ENCODE measurements at regions not wholly inside any gene's neighbourhood (a gene's known extent, or its start where the extent isn't known, plus 50 kb on each side); places are given as distances from the start of the nearest gene placed in this dataset.
"Not testable (repeated sequence)": the region's sequence is repeated elsewhere in the genome, so short reads cannot be mapped to it uniquely, and the experiment has no call there.

GRCh38 chr7:156344595-156344994, 296.0 kb upstream of the RNF32 start:
- Mint-ChIP-seq H3K27ac (no peak overlapping the region), H3K36me3 (ENCODE audit: low read depth) (no peaks in the 10 kb centered on the region), H3K9me3 (ENCODE audit: insufficient read depth) (no peaks in the 10 kb centered on the region), H3K4me1 (ENCODE audit: low read depth) (no peaks in the 10 kb centered on the region), H3K27me3 (ENCODE audit: low read depth) (no peaks in the 10 kb centered on the region), H3K4me3 (no peak overlapping the region)
- DNase-seq (no peak), ATAC-seq (no peak)
- POLR2A ChIA-PET, result no interaction called here
- CTCF ChIA-PET, result no interaction called here

GRCh38 chr7:156334636-156335035, 305.9 kb upstream of the RNF32 start:
- ChIA-PET CTCF (no interaction called here), POLR2A (no interaction called here)
- no peak overlapping the region for H3K4me3 Mint-ChIP-seq
- ATAC-seq (no peak), DNase-seq (no peak)
- H3K27me3 Mint-ChIP-seq (ENCODE audit: low read depth), result peaks cover 7% of the 10 kb centered on the region
- no peaks in the 10 kb centered on the region for H3K9me3 Mint-ChIP-seq (ENCODE audit: insufficient read depth)
- H3K4me1 Mint-ChIP-seq (ENCODE audit: low read depth), result no peaks in the 10 kb centered on the region
- no peak overlapping the region for H3K27ac Mint-ChIP-seq
- H3K36me3 Mint-ChIP-seq (ENCODE audit: low read depth), result no peaks in the 10 kb centered on the region

GRCh38 chr7:156327916-156328315, 312.7 kb upstream of the RNF32 start:
- no peak for ATAC-seq
- Mint-ChIP-seq H3K4me1 (ENCODE audit: low read depth) (no peaks in the 10 kb centered on the region), H3K27me3 (ENCODE audit: low read depth) (peaks cover 6% of the 10 kb centered on the region), H3K9me3 (ENCODE audit: insufficient read depth) (no peaks in the 10 kb centered on the region), H3K36me3 (ENCODE audit: low read depth) (no peaks in the 10 kb centered on the region), H3K4me3 (no peak overlapping the region), H3K27ac (no peak overlapping the region)
- CTCF ChIA-PET, result no interaction called here
- POLR2A ChIA-PET, result no interaction called here
- DNase-seq, result no peak

GRCh38 chr7:156327474-156327873, 313.1 kb upstream of the RNF32 start:
- H3K4me1 Mint-ChIP-seq (ENCODE audit: low read depth), result no peaks in the 10 kb centered on the region
- no peaks in the 10 kb centered on the region for H3K36me3 Mint-ChIP-seq (ENCODE audit: low read depth)
- DNase-seq (no peak), ATAC-seq (no peak)
- H3K9me3 Mint-ChIP-seq (ENCODE audit: insufficient read depth), result no peaks in the 10 kb centered on the region
- H3K27ac Mint-ChIP-seq, result no peak overlapping the region
- ChIA-PET CTCF (no interaction called here), POLR2A (no interaction called here)
- H3K27me3 Mint-ChIP-seq (ENCODE audit: low read depth), result peaks cover 6% of the 10 kb centered on the region
- H3K4me3 Mint-ChIP-seq, result no peak overlapping the region

GRCh38 chr7:156324201-156324600, 316.4 kb upstream of the RNF32 start:
- ATAC-seq, result no peak
- Mint-ChIP-seq H3K36me3 (ENCODE audit: low read depth) (no peaks in the 10 kb centered on the region), H3K27ac (no peak overlapping the region), H3K27me3 (ENCODE audit: low read depth) (peaks cover 6% of the 10 kb centered on the region), H3K9me3 (ENCODE audit: insufficient read depth) (no peaks in the 10 kb centered on the region), H3K4me3 (no peak overlapping the region), H3K4me1 (ENCODE audit: low read depth) (no peaks in the 10 kb centered on the region)
- DNase-seq, result no peak
- CTCF ChIA-PET, result no interaction called here
- POLR2A ChIA-PET, result no interaction called here

- DNase-seq; H3K4me3 Mint-ChIP-seq; ATAC-seq; CTCF ChIA-PET; H3K27ac Mint-ChIP-seq; H3K36me3 Mint-ChIP-seq (ENCODE audit: low read depth); POLR2A ChIA-PET; H3K9me3 Mint-ChIP-seq (ENCODE audit: insufficient read depth); H3K4me1 Mint-ChIP-seq (ENCODE audit: low read depth); H3K27me3 Mint-ChIP-seq (ENCODE audit: low read depth): not testable (repeated sequence)
Measured at GRCh38 chr7:156321430-156321829, 319.1 kb upstream of the RNF32 start.

GRCh38 chr7:156318926-156319325, 321.6 kb upstream of the RNF32 start:
- CTCF ChIA-PET, result no interaction called here
- Mint-ChIP-seq H3K36me3 (ENCODE audit: low read depth) (no peaks in the 10 kb centered on the region), H3K27me3 (ENCODE audit: low read depth) (no peaks in the 10 kb centered on the region), H3K27ac (no peak overlapping the region), H3K4me3 (no peak overlapping the region), H3K9me3 (ENCODE audit: insufficient read depth) (no peaks in the 10 kb centered on the region), H3K4me1 (ENCODE audit: low read depth) (no peaks in the 10 kb centered on the region)
- POLR2A ChIA-PET, result no interaction called here
- ATAC-seq (no peak), DNase-seq (no peak)

- no peaks in the 10 kb centered on the region for H3K9me3 Mint-ChIP-seq (ENCODE audit: insufficient read depth)
- ATAC-seq (no peak), DNase-seq (no peak)
- POLR2A ChIA-PET, result no interaction called here
- H3K27ac Mint-ChIP-seq, result no peak overlapping the region
- H3K4me1 Mint-ChIP-seq (ENCODE audit: low read depth), result no peaks in the 10 kb centered on the region
- CTCF ChIA-PET, result no interaction called here
- H3K27me3 Mint-ChIP-seq (ENCODE audit: low read depth), result no peaks in the 10 kb centered on the region
- H3K36me3 Mint-ChIP-seq (ENCODE audit: low read depth), result no peaks in the 10 kb centered on the region
- H3K4me3 Mint-ChIP-seq, result no peak overlapping the region
Measured at GRCh38 chr7:156318426-156318825, 322.1 kb upstream of the RNF32 start.

- Mint-ChIP-seq H3K27ac (no peak overlapping the region), H3K36me3 (ENCODE audit: low read depth) (no peaks in the 10 kb centered on the region), H3K4me1 (ENCODE audit: low read depth) (no peaks in the 10 kb centered on the region), H3K9me3 (ENCODE audit: insufficient read depth) (no peaks in the 10 kb centered on the region), H3K4me3 (no peak overlapping the region), H3K27me3 (ENCODE audit: low read depth) (peaks cover 7% of the 10 kb centered on the region)
- DNase-seq, result no peak
- ChIA-PET POLR2A (no interaction called here), CTCF (no interaction called here)
- no peak for ATAC-seq
Measured at GRCh38 chr7:156309016-156309620, 331.5 kb upstream of the RNF32 start.

- H3K27me3 Mint-ChIP-seq (ENCODE audit: low read depth), result peaks cover 4% of the 10 kb centered on the region
- no peaks in the 10 kb centered on the region for H3K36me3 Mint-ChIP-seq (ENCODE audit: low read depth)
- H3K27ac Mint-ChIP-seq, result no peak overlapping the region
- no peak overlapping the region for H3K4me3 Mint-ChIP-seq
- H3K4me1 Mint-ChIP-seq (ENCODE audit: low read depth), result no peaks in the 10 kb centered on the region
- H3K9me3 Mint-ChIP-seq (ENCODE audit: insufficient read depth), result no peaks in the 10 kb centered on the region
- POLR2A ChIA-PET, result no interaction called here
- ATAC-seq, result no peak
- no peak for DNase-seq
- CTCF ChIA-PET, result no interaction called here
Measured at GRCh38 chr7:156307193-156307592, 333.4 kb upstream of the RNF32 start.

- ChIA-PET POLR2A (no interaction called here), CTCF (no interaction called here)
- Mint-ChIP-seq H3K27me3 (ENCODE audit: low read depth) (peaks cover 4% of the 10 kb centered on the region), H3K9me3 (ENCODE audit: insufficient read depth) (no peaks in the 10 kb centered on the region), H3K27ac (no peak overlapping the region), H3K4me1 (ENCODE audit: low read depth) (no peaks in the 10 kb centered on the region), H3K36me3 (ENCODE audit: low read depth) (no peaks in the 10 kb centered on the region), H3K4me3 (no peak overlapping the region)
- DNase-seq, result no peak
- ATAC-seq, result no peak
Measured at GRCh38 chr7:156305351-156305750, 335.2 kb upstream of the RNF32 start.

GRCh38 chr7:156282816-156283215, 357.8 kb upstream of the RNF32 start:
- DNase-seq, result no peak
- Mint-ChIP-seq H3K36me3 (ENCODE audit: low read depth) (no peaks in the 10 kb centered on the region), H3K4me1 (ENCODE audit: low read depth) (no peaks in the 10 kb centered on the region), H3K27ac (no peak overlapping the region), H3K4me3 (no peak overlapping the region), H3K27me3 (ENCODE audit: low read depth) (no peaks in the 10 kb centered on the region), H3K9me3 (ENCODE audit: insufficient read depth) (peaks cover 21% of the 10 kb centered on the region)
- ChIA-PET CTCF (no interaction called here), POLR2A (no interaction called here)
- ATAC-seq, result no peak

- ChIA-PET CTCF (no interaction called here), POLR2A (no interaction called here)
- DNase-seq, result no peak
- H3K36me3 Mint-ChIP-seq (ENCODE audit: low read depth), result no peaks in the 10 kb centered on the region
- no peak overlapping the region for H3K27ac Mint-ChIP-seq
- peaks cover 2% of the 10 kb centered on the region for H3K27me3 Mint-ChIP-seq (ENCODE audit: low read depth)
- H3K4me3 Mint-ChIP-seq, result no peak overlapping the region
- ATAC-seq, result no peak
- H3K4me1 Mint-ChIP-seq (ENCODE audit: low read depth), result no peaks in the 10 kb centered on the region
- H3K9me3 Mint-ChIP-seq (ENCODE audit: insufficient read depth), result peaks cover 18% of the 10 kb centered on the region
Measured at GRCh38 chr7:156279635-156280034, 360.9 kb upstream of the RNF32 start.

All from activated CD8-positive, alpha-beta T cell treated with anti-CD3 and anti-CD28 coated beads, Interleukin-2, amount 10 ng/mL, durations not matched to agents 7 days and 5 days (primary cell).